GM18861 (cell line): ENCODE measurements at regions not wholly inside any gene's neighbourhood (a gene's known extent, or its start where the extent isn't known, plus 50 kb on each side); places are given as distances from the start of the nearest gene placed in this dataset.

Experiments
- ATAC-seq: cut with Tn5 transposase; IDR thresholded peaks from one replicate; pipeline ENCODE4 v1.9.1; 2021; ENCODE audit not compliant: unreplicated experiment

- ATAC-seq = no peak
Measured at GRCh38 chr20:24894967-24895366, 54.1 kb upstream of the CST7 start.

GRCh38 chr20:24895431-24895830 lies 53.6 kb upstream of the CST7 start:
- no peak for ATAC-seq

- no peak for ATAC-seq
Measured at GRCh38 chr20:24895898-24896658, 53.0 kb upstream of the CST7 start.

- ATAC-seq = no peak
Measured at GRCh38 chr20:24896984-24897383, 52.1 kb upstream of the CST7 start.

GRCh38 chr20:24897974-24898373 lies 51.1 kb upstream of the CST7 start:
- no peak for ATAC-seq

GRCh38 chr20:24899153-24899552 lies 49.9 kb upstream of the CST7 start:
- ATAC-seq = no peak
